Duodenal mucosa (tissue), 2 donors: ENCODE measurements at regions not wholly inside any gene's neighbourhood (a gene's known extent, or its start where the extent isn't known, plus 50 kb on each side); places are given as distances from the start of the nearest gene placed in this dataset.
"Not testable (repeated sequence)": the region's sequence is repeated elsewhere in the genome, so short reads cannot be mapped to it uniquely, and the experiment has no call there.

Experiments used
- H3K27ac ChIP-seq: one replicate; pipeline ENCODE4 v1.7.0; 2013; ENCODE audit warnings: low read depth, low read length
- H3K27me3 ChIP-seq, 2 donors: one replicate each; pipeline ENCODE4 v1.7.0; 2013; ENCODE audit warnings: low read length in 2 of 2, control low read depth in 1 of 2; ENCODE audit not compliant: insufficient read depth in 2 of 2, control insufficient read depth in 1 of 2
- H3K36me3 ChIP-seq, 2 donors: one replicate each; pipeline ENCODE4 v1.7.0; 2013; ENCODE audit warnings: low read length in 2 of 2, control low read depth in 1 of 2; ENCODE audit not compliant: insufficient read depth in 2 of 2, control insufficient read depth in 1 of 2
- H3K4me1 ChIP-seq, 2 donors: one replicate each; pipeline ENCODE4 v1.7.0; 2013; ENCODE audit warnings: low read length in 2 of 2, control low read depth in 1 of 2; ENCODE audit not compliant: insufficient read depth in 2 of 2, control insufficient read depth in 1 of 2
- H3K4me3 ChIP-seq, 2 donors: one replicate each; pipeline ENCODE4 v1.7.0; 2013; ENCODE audit warnings: low read length in 2 of 2, low read depth in 1 of 2
- H3K9ac ChIP-seq, 2 donors: one replicate each; pipeline ENCODE4 v1.7.0; 2013; ENCODE audit warnings: low read length in 2 of 2, low read depth in 1 of 2
- H3K9me3 ChIP-seq, 2 donors: one replicate each; pipeline ENCODE4 v1.7.0; 2013; ENCODE audit warnings: low read length in 2 of 2, control low read depth in 1 of 2; ENCODE audit not compliant: control insufficient read depth in 1 of 2

GRCh38 chr17:27954548-27955495, 61.7 kb upstream of the LYRM9 start:
- Histone ChIP-seq H3K4me3 (no peak overlapping the region), H3K27me3 (no peaks in the 10 kb centered on the region), H3K4me1 (peaks cover 6 to 17% of the 10 kb centered on the region in 2 donors), H3K9me3 (no peaks in the 10 kb centered on the region), H3K36me3 (no peaks in the 10 kb centered on the region), H3K9ac (no peak overlapping the region), H3K27ac (no peak overlapping the region)

- H3K27me3 ChIP-seq, result no peaks in the 10 kb centered on the region
- peak overlapping the region in 1 of 2 donors; percentile 16 for H3K4me3 ChIP-seq
- H3K9ac ChIP-seq, result no peak overlapping the region
- H3K36me3 ChIP-seq, result no peaks in the 10 kb centered on the region
- H3K4me1 ChIP-seq, result peaks cover 10 to 27% of the 10 kb centered on the region in 2 donors
- no peak overlapping the region for H3K27ac ChIP-seq
- no peaks in the 10 kb centered on the region for H3K9me3 ChIP-seq
Measured at GRCh38 chr17:27956601-27957445, 63.7 kb upstream of the LYRM9 start.

- H3K9ac ChIP-seq, H3K27ac ChIP-seq, H3K36me3 ChIP-seq, H3K27me3 ChIP-seq, H3K4me3 ChIP-seq, H3K9me3 ChIP-seq: not testable (repeated sequence)
- H3K4me1 ChIP-seq, result peaks cover 10 to 27% of the 10 kb centered on the region in 2 donors
Measured at GRCh38 chr17:27957446-27957793, 64.3 kb upstream of the LYRM9 start.

GRCh38 chr17:27958708-27959381, 65.7 kb upstream of the LYRM9 start:
- H3K9ac ChIP-seq, result no peak overlapping the region
- peaks cover 10 to 27% of the 10 kb centered on the region in 2 donors for H3K4me1 ChIP-seq
- no peak overlapping the region for H3K4me3 ChIP-seq
- no peaks in the 10 kb centered on the region for H3K36me3 ChIP-seq
- H3K27ac ChIP-seq, result no peak overlapping the region
- no peaks in the 10 kb centered on the region for H3K9me3 ChIP-seq
- H3K27me3 ChIP-seq, result no peaks in the 10 kb centered on the region

GRCh38 chr17:27959382-27959709, 66.2 kb upstream of the LYRM9 start:
- Histone ChIP-seq H3K4me1 (peaks cover 10 to 27% of the 10 kb centered on the region in 2 donors), H3K27me3 (no peaks in the 10 kb centered on the region), H3K27ac (no peak overlapping the region), H3K36me3 (no peaks in the 10 kb centered on the region), H3K9me3 (no peaks in the 10 kb centered on the region), H3K9ac (no peak overlapping the region), H3K4me3 (no peak overlapping the region)

GRCh38 chr17:27960183-27960849, 67.2 kb upstream of the LYRM9 start:
- Histone ChIP-seq H3K4me1 (peaks cover 10 to 27% of the 10 kb centered on the region in 2 donors), H3K9me3 (no peaks in the 10 kb centered on the region), H3K27ac (no peak overlapping the region), H3K4me3 (no peak overlapping the region), H3K36me3 (no peaks in the 10 kb centered on the region), H3K9ac (no peak overlapping the region), H3K27me3 (no peaks in the 10 kb centered on the region)

GRCh38 chr17:27962581-27962980, 69.4 kb upstream of the LYRM9 start:
- H3K9ac ChIP-seq, H3K27ac ChIP-seq, H3K9me3 ChIP-seq, H3K36me3 ChIP-seq, H3K27me3 ChIP-seq, H3K4me3 ChIP-seq: not testable (repeated sequence)
- peaks cover 10 to 16% of the 10 kb centered on the region in 2 donors for H3K4me1 ChIP-seq

- Histone ChIP-seq H3K9me3 (no peaks in the 10 kb centered on the region), H3K27ac (no peak overlapping the region), H3K4me3 (no peak overlapping the region), H3K36me3 (no peaks in the 10 kb centered on the region), H3K27me3 (no peaks in the 10 kb centered on the region), H3K4me1 (peaks cover 10 to 26% of the 10 kb centered on the region in 2 donors), H3K9ac (no peak overlapping the region)
Measured at GRCh38 chr17:27965224-27965623, 72.1 kb upstream of the LYRM9 start.

- Histone ChIP-seq H3K36me3 (no peaks in the 10 kb centered on the region), H3K4me3 (no peak overlapping the region), H3K9ac (no peak overlapping the region), H3K27ac (no peak overlapping the region), H3K4me1 (peaks cover 7 to 16% of the 10 kb centered on the region in 2 donors), H3K9me3 (peaks cover 0 to 2% of the 10 kb centered on the region in 2 donors), H3K27me3 (no peaks in the 10 kb centered on the region)
Measured at GRCh38 chr17:27968206-27968732, 74.2 kb upstream of the NLK start.
